BLaER1 (cell line): ENCODE measurements at regions not wholly inside any gene's neighbourhood (a gene's known extent, or its start where the extent isn't known, plus 50 kb on each side); places are given as distances from the start of the nearest gene placed in this dataset.

ENCODE experiments used
- H3K27ac ChIP-seq: shearing (Covaris generic); formaldehyde crosslinking; 2 replicates; pipeline ENCODE4 v1.8.1; 2022
- H3K27me3 ChIP-seq: shearing (Covaris generic); formaldehyde crosslinking; 2 replicates; pipeline ENCODE4 v1.8.1; 2022
- H3K36me3 ChIP-seq: shearing (Covaris generic); formaldehyde crosslinking; 2 replicates; pipeline ENCODE4 v1.8.1; 2022
- H3K4me1 ChIP-seq: shearing (Covaris generic); formaldehyde crosslinking; 2 replicates; pipeline ENCODE4 v1.8.1; 2022
- H3K4me2 ChIP-seq: shearing (Covaris generic); formaldehyde crosslinking; 2 replicates; pipeline ENCODE4 v1.8.1; 2022
- H3K4me3 ChIP-seq: shearing (Covaris generic); formaldehyde crosslinking; 2 replicates; pipeline ENCODE4 v1.8.1; 2022
- H3K9ac ChIP-seq: shearing (Covaris generic); formaldehyde crosslinking; 2 replicates; pipeline ENCODE4 v1.8.1; 2022
- H3K9me3 ChIP-seq: shearing (Covaris generic); formaldehyde crosslinking; 2 replicates; pipeline ENCODE4 v1.8.1; 2022
- H4K20me1 ChIP-seq: shearing (Covaris generic); formaldehyde crosslinking; 2 replicates; pipeline ENCODE4 v1.8.1; 2022
- Cebpa-rat ChIP-seq: shearing (Covaris generic); IDR thresholded peaks from 2 replicates; pipeline ENCODE4 v1.8.1; 2022

GRCh38 chr17:68656666-68657065 lies 55.5 kb upstream of the FAM20A start:
- TF ChIP-seq Cebpa-rat: no peak
- Histone ChIP-seq H4K20me1 (no peaks in the 10 kb centered on the region), H3K9me3 (no peaks in the 10 kb centered on the region), H3K9ac (no peak overlapping the region), H3K27ac (no peak overlapping the region), H3K36me3 (no peaks in the 10 kb centered on the region), H3K4me1 (no peaks in the 10 kb centered on the region), H3K4me2 (no peak overlapping the region), H3K4me3 (no peak overlapping the region), H3K27me3 (no peaks in the 10 kb centered on the region)
